NCI-H748 treated with DMSO at 0.1 percent for 48 hours (cell line): ENCODE measurements at regions not wholly inside any gene's neighbourhood (a gene's known extent, or its start where the extent isn't known, plus 50 kb on each side); places are given as distances from the start of the nearest gene placed in this dataset.

Experiments
- DNase-seq: peaks from one replicate; lab custom pipeline; 2025; lab: John Stamatoyannopoulos, UW

DNA sequence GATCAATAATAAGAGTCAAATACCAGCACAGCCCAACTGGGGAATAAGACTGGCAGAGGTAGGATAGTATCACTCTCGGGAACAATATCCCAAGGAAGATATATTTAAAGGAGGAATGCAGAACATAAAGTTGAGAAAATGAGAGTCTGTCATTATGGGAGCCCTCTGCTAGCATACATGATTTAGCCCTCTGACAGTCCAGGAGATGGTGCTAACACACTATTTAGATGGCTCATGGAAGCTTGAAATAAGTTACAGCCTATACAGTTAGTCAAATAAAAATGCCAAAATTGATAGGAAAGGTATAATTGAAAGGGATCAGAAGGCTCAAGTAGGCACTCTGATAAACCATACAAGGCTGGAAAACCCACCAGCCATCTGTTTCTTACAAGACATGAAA, 201.0 kb upstream of the NEIL3 start:
- no peak for DNase-seq

DNA sequence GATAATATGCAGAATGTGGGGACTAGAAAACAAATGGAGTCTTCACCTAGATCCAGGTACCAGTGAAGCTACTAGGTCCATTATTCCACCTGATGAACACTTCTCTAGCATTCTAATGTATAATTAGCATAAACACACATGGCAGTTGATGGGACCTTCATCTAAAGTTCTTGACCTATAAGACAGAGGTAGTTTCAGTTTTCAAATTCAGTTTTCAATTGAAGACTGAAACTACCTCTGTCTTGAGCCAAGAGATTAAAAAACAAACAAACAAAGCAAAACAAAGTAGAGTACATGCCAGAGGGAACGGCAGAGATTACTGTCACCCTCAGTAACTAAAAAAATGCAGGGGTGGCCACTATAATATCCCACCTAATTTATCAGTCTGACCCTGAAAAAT, 199.9 kb upstream of the NEIL3 start:
- DNase-seq = no peak

DNA sequence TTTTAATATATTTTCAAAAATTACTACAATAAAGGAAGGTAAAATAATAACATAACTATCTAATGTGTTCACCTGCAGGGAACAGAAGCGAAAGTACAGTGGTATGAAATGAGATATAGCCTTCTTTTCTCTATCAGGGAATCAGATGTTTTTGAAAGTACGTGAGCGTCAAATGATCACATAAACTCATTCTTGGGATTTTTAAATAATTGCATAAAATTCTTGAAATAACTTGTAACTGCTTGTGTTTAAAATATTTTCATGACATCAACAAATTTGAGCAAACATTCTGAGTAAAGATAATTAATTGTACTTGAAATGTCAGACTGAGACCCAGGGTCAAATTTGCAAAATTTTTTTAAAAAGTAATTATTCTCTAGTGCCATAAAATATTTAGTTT, 193.5 kb upstream of the NEIL3 start:
- no peak for DNase-seq

DNA sequence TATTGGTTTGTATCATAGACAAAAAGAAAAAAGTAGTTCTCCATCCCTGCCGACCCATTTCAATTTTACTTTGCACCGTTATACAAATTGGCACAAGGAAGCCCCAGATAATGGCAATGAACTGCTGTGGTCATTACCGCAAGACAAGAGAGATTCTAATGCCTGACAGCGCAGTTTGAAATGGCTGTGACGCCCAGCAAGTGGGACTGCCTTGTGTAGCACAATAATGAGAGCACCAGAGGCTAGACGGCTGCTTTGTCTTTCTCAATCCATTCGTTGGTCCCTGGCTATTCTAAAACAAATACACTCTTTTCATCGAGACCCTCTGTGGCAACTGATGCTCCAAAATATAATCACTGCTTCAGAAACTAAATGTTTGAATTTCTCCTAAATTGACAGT, 192.4 kb upstream of the NEIL3 start:
- DNase-seq = no peak

DNA sequence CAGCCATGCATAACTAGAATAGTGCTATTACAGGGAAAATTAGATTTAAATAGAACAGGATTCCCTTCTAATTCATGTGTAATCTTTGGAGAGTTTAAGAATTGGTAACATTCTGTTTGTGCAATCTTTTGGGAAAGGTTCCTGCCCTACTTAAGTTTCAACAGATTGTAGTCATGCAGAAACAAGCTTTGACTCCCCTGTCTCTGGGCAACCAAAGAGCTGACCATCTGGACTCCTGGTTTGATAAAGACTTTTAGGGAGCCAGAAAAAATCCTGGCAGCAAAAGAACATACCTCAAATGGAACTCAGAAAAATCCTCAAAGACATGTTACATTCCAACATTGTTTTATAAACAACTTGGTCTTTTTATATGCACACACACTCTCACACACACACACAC, 191.1 kb upstream of the NEIL3 start:
- DNase-seq = no peak

DNA sequence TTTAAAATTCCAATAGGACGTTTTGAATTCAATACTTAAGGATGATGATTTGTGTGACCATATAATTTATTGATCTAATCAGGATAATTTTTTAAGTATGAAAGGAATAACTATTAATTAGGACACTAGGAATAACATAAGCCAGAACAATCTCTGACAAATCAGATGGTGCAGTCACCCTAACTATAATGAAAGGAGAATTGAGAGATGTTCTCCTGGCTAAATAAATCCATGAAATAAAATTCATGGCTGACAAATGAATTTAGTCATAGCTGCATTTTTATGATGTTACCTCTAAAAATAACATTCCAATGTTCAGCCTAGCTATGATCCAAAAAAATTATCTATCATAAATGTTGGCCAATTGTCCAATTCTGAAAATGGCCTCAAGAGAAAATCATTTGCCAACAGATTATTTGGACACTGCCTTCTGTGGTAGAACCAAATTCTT, 190.6 kb upstream of the NEIL3 start:
- no peak for DNase-seq

DNA sequence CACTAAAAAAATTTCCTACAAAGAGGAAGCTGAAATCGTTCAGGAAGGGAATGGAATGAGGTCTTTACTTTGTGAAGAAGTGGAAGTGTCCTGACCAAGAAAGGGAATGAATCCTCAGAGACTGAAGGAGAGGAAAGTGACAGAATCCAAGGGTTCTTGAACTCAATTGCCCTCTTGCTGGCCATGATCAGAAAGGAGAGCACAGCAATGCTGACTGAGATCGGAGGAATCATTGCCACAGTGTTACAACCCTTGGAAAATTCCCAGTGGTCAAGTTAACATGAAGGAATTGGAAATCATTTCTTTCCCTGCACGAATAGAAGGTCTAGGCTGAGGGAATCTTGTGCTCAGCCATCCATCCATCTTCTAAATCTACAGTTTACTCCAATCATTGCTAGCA, 190.0 kb upstream of the NEIL3 start:
- no peak for DNase-seq

DNA sequence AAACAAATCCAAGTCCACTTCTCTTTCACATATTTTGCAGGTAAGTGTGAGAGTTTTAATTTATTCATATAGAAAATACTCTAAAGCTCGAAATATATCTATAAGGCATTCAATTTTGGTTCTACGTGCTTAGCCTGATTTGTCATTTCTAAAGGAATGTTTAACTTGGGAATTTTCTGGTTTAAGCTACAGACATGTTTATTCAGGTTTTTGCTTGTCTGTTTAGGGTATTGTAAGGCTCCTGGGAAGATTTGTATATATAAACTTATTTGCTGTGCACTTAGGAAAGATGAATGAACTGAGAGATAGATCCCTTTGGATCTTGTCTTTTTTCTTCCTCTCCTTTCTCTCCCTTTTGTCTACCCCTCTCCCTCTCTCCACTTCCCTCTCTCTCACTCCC, 185.9 kb upstream of the NEIL3 start:
- DNase-seq = no peak

DNA sequence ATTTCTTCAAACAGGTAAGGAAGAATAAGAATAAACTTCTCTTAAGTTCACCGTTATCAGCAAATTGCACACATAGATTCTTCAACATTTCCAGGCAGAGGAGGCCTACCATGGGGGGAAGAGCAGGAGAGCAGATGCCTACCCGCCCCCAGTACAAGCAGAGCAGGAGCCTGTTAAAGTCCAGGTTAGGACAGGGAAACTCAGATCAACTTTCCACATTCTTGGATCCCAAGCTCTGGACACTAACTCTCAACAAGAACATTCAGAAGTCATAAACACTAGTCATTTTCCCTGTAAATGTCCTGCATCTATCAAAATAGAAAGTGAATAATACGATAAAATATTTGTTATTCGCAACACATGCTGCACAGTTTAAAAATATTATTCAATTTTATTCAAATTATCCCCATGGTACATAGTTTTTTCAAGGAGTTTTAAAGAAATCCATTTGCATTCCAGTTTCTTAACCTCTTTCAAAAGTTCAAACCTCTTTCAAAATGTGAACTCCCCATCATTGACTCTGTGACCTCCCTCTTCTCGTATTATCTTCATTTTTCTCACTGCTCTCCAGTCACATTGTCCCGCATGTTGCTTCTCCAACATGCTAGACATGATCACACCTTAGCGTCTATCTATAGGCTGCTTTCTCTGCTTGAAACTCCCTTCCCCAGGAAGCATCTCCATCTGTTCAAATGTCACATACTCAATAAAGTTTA, 185.2 kb upstream of the NEIL3 start:
- DNase-seq = no peak

DNA sequence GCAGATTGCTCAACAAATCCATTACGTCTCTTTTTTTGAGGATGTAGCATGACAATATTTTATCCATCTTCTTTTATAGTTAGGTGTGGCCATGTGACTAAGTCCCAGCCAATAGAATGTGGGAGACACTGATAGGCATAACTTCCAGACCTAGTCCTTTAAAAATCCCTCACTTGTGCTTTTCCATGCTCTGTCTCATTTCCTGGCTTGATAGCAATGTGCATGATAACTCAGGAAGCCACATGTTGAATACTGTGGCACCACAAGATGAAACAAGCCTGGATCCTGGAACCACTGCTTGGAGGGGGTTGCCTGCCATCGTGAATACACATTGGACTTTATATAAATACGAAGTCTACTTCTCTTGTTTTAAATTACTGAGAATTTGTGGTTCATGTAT, 184.0 kb upstream of the NEIL3 start:
- no peak for DNase-seq

DNA sequence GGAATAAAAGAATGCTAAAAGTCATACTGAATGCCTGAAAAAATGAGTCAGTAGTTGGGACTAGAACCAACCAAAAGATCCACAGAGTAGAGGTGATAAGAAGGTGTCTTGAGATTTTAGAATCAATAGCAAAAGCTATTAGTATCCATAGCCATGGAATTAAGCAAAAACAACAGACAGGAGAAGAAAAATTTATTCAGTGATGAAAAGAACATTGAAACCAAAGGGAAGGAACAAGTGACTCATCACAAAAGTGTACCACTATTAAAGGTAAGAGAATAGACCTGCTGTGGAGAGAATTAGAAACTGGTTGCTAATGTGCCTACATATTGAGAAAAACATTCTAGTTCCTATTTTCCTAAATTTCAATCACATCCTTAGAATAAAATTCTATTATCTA, 182.0 kb upstream of the NEIL3 start:
- DNase-seq = no peak

DNA sequence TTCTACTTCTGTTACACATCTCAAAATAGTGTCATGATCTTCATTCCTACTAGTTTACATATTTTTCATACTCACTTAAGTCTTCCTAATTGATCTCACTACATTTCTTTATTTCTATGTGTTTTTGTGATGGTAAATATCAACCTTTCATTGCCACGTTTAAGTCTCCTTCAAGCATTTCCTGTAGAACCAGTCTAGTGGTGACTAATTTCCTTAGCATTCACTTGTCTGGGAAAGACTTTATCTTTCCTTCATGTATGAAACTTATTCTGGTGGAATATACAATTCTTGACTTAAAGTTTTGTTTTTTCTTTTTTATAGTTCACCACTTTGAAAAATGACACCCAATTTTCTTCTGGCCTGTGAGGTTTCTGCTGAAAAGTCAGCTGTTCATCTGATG, 181.4 kb upstream of the NEIL3 start:
- no peak for DNase-seq

DNA sequence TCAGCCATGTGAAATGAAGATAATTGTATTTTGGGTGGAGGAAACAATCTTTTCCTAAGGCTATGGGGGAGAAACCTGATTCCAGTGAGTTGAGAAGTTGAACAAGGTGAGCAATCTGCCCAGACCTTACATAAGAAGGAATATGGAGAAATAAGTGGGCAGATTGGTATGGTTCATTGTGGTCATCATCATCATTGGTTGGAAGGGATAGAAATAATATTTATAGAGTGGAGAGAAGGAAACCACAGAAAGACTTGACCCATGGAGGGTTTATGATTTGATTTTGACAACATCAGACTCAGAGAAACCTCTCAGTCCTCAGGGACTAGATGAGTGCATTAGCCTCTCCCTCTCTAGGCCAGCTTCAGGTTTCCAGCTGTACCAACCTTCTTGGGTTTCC, 177.9 kb upstream of the NEIL3 start:
- no peak for DNase-seq

DNA sequence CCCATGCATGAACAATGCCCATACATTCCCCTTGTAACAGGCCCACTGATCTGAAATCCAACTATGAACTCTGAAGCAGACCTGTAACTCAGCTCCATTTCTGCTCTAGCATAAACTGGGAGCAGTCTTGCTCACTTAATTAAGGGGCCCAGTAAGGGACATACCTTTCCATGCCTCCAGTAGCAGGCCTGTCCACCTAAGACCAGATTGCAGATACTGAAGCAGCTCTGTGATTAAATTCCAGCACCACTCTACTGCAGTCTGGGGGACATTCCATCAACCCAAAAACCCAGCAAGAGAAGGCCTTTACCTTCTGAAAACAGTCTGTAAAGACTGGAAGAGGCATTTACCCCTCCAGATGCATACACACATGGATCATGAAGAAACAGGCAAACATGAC, 162.0 kb upstream of the NEIL3 start:
- DNase-seq = no peak

DNA sequence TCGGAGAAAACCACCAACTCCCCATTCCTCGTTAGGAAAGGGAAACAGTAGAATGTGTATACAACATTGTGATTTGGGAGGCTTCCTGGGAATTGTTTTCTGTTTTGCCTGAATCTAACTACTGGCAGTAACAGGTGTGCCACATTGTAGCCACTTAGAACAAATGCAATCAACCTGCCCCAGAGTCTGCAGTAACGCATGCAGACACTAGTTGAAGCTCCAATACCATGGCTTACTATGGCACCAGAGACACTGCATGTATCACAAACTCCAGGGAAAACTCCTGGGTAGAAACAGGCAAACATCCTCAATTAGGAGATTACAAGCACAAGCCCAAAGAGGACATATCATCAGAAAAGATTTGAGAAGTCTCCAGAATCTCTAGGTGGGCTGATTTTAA, 154.2 kb upstream of the NEIL3 start:
- DNase-seq = no peak

DNA sequence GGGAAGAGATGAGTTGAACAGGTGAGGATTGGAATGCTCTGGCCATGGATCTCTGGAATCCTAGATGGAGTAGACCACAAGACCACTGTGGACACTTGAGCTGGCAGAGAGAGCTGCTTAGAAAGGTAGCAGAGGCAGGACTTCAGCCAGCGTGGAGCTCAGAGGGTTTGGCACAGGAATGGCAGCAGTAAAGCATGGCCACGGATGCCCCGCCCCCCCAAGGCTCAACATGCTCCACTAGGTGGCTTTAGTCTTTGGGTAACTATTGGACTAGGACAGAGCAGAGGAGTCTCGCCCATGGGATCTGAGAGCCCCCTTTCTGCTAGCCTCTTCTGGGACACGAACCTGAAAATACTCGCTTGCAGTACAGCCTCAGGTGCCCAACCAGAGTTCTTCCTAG, 150.1 kb upstream of the NEIL3 start:
- DNase-seq = no peak

DNA sequence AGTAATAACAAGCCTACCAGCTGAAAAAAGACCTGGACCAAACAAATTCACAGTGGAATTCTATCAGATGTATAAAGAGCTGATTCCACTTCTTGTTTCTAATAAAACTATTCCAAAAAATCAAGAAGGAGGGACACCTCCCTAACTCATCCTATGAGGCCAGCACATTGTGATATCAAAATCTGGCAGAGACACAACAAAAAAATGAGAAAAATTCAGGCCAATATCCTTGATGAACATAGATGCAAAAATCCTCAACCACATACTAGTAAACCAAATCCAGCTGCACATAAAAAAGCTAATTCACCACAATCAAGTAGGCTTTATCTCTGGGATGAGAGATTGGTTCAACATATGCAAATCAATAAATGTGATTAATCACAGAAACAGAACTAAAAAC, 147.9 kb upstream of the NEIL3 start:
- no peak for DNase-seq

DNA sequence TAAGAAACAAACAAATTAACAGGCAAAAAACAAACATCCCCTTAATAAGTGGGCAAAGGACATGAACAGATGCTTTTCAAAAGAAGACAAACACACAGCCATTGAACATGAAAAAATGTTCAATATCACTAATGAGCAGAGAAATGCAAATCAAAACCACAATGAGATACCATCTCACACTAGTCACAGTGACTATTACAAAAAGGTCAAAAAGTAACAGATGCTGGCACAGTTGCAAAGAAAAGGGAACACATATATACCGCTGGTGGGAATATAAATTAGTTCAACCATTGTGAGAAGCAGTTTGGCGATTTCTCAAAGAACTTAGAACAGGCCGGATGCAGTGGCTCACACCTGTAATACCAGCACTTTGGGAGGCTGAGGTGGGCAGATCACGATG, 146.1 kb upstream of the NEIL3 start:
- DNase-seq = no peak

DNA sequence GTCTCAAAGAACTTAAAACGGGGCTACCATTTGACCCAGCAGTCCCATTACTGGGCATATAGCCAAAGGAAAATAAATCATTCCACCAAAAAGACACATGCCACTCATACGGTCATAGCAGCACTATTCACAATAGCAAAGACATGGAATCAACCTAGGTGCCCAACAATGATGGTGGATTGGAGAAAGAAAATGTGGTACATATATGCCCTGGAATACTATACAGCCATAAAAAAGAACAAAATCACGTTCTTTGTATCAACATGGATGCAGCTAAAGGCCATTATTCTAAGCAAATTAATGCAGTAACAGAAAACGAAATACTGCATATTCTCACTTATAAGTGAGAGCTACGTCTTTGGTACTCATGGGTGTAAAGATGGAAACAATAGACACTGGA, 138.1 kb upstream of the NEIL3 start:
- no peak for DNase-seq

DNA sequence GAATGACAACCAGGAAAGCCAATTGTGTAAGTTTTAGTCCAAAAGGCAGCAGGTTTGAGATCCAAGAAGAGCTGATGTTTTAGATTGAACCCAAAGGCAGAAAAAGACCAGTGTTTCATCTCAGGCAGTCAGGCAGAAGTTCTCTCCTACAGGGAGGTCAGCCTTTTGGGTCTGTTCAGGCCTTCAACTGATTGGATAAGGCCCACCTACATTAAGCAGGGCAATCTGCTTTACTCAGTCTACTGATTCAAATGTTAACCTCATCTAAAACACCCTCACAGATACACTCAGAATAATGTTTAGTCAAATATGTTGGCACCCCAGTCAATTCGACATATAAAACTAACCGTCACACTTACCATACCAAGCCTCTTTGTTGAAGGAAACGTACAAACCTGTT, 134.2 kb upstream of the NEIL3 start:
- DNase-seq = no peak

DNA sequence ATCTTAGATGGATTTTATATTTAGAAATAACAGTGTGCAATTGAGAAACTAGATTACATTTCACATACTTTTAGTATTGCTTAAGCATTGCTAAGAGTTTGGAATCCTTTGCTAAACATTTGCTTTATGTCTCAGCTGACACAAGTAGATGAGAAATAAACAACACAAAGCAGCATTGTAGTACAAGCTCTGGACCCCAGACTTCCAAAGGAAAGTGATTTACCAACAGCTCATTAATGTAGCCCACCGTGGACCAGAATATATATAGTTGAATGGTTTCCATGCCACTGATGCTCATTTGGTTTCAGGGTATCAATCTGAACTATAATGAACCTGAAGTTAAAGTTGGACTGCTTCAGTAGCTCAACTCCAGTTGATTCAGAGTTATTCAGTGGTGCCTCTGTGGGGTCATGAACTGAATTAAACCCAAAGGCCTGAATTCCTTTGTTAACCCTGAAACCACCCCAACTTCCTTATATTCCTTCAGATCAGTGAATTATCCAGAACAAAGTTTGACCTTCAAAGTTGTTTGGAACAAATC, 132.1 kb upstream of the NEIL3 start:
- no peak for DNase-seq

DNA sequence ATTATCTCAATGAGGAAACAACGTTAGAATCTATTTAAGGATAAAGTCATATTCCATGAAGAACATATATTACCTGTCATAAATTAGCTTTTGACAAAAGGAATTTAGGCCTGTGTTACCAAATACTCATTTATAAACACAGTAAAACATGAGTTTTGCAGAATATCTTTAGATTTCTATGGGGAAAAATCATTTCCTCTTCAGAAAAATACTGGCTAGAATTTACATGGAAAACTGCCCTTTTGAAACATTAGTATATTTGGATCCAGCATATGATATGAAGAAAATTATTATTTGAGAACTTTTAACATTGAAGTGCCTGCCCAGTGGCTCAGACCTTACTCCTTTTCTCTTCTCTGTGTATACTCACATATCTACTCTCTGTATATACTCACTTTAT, 131.4 kb upstream of the NEIL3 start:
- DNase-seq = no peak

DNA sequence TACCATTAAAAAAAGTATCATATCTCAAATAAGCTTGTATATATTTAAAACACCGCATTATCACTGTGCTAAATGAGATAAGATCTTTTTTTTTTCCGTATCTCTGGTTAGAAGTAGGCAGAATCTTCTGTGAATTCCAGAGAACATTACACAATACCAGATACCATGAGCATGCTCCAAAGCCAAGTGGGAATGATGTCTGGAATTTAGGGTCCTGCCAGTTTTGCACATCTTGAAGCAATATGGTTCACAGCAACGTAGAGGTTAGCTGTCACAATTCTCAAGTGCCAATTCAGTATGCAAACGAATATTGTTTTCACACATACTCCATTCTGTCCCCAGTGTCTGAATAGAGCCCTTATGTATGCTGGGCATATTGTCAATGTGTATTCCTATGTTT, 127.5 kb upstream of the NEIL3 start:
- DNase-seq = no peak

DNA sequence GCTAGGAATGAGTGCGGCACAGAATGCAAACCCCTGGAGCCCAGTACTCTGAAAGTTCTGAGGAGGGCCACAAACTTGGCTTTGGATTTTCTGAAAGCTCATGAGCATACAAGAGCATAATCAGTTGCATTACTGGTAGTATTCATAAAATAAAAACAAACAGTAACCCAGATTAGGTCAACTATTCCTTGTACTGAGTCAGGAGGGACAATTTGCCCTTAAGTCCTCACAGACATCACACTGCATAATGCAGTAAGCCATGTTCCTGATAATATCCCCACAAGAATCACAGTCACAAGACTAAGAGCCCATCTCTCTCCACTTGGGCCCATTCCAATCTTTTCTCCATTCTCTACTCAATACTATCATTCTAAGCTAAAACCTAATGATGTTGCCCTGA, 126.9 kb upstream of the NEIL3 start:
- no peak for DNase-seq
